NCI-H2196 (cell line): ENCODE measurements at regions not wholly inside any gene's neighbourhood (a gene's known extent, or its start where the extent isn't known, plus 50 kb on each side); places are given as distances from the start of the nearest gene placed in this dataset.
"Not testable (repeated sequence)": the region's sequence is repeated elsewhere in the genome, so short reads cannot be mapped to it uniquely, and the experiment has no call there.

ENCODE experiments used
- DNase-seq: peaks from one replicate; lab custom pipeline; 2025; ENCODE audit not compliant: unreplicated experiment; lab: John Stamatoyannopoulos, UW

GRCh38 chr1:198416296-198416695, 124.2 kb downstream of the ATP6V1G3 start:
- DNase-seq, result no peak

GRCh38 chr1:198411240-198411639, 129.2 kb downstream of the ATP6V1G3 start:
- no peak for DNase-seq

DNA sequence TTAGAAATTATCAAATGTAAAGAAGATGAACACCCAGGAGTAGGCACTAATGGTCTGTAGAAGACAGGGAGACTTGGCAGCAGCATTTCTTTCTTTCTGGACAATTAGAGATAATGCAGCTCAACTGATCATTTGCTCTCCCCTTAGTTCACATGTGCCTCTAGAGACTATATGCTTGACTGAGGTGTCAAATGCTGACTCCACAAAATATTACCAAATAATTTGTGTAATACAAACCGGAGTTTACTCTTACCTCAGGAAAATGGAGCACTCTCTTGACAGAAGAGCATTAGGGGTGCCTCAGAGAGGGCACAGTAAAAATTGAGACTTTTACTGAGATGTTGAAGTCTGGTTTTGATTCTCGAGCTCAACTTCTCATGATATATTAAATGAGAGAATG, 131.8 kb downstream of the ATP6V1G3 start:
- no peak for DNase-seq

- DNase-seq, result not testable (repeated sequence)
Observed at GRCh38 chr1:198404632-198405031, 135.8 kb downstream of the ATP6V1G3 start.

DNA sequence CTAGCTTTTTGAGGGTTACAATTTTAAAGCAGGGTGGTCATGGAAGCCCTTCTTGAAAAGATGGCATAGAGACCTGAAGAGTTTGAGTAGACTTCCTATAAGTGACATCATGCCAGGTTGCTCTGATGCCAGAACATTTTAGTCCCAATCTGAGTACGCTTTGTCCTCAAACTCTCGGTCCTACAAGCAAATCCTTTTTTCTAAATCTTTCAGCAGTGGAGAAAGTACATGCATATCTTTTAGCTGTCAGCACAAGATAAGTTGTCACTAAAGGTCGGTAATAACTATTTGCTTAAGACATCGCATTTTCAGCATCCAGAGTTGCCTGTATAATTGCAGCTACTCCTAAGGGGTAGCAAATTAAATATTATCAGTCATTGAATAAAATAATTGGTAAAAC, 140.4 kb downstream of the ATP6V1G3 start:
- DNase-seq, result no peak

- DNase-seq, result no peak
Observed at GRCh38 chr1:198399452-198399851, 141.0 kb downstream of the ATP6V1G3 start.

DNA sequence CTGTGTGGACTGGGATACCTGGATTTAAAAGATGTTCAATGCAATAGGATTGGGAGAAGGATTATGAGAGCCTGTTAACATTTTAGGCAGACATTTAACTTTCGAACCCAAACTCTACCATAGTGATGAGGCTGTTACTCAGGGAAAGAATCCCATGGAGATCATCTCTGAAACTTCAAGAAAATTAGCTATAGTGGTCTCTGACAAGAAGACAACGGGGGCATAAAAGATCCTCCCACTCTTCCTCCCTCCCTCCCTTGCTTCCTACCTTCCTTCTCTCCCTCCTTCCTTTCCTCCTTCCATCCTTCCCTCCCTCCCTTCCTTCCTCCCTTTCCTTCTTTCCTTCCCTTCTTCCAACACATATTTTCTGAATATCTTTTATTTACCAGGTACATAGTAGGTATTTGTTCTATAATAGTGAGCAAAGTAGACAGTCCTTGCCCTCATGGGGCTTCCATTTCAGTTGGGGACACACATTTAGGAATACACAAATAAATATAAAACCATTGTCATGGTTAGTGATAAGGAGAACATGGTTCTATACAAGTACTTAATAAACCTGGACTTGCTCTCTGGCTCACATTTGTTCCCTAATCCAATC, 143.2 kb downstream of the ATP6V1G3 start:
- no peak for DNase-seq

DNA sequence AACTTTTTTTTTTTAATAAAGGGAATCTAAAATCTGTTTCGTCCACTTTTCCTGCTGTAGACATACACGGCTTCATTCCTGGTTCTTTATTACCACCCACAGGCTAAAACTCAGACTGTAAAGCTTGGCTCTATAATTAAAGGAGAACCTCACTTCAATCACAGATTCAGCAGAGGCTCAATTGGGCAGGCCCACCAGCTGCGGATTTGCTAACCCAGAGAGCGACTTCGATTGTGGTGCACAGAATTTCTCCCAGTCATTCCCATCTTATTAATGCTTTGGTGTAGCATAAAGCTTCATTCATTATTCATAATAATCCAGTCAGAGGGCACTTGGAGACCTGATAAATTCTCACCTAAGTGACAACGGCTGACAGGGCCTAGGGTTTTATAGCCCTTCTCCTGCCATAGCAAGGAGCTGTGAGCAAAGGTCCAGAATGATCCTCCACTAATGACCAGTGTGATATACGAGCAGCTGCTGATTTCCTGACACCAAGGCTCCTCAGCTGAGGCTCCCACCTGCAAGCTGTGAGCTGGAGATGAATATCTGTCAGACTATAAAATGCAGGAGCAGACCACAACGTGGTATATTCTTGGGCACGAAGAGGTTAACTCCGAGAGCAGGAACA, 149.0 kb downstream of the ATP6V1G3 start:
- DNase-seq, result no peak

- DNase-seq, result no peak
Observed at GRCh38 chr1:198387587-198387986, 152.9 kb downstream of the ATP6V1G3 start.

DNA sequence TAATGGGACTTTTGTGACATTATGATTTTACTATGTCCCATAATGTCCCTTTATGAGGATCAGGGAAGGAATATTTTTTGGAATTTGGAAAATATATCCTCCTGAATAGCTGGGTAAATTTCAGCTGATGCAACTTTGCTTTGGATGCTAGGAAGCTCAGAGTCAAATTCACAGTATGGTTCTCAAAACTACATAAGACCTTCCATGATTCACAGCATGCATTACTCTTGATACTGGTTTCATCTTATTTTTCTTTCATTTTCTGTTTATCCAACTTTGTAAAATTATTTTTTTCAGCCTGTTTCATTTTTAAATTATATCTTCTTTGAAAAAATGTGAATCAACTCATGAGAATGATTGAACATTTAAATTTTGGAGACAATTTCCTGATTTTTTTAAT, 160.2 kb downstream of the ATP6V1G3 start:
- no peak for DNase-seq

DNA sequence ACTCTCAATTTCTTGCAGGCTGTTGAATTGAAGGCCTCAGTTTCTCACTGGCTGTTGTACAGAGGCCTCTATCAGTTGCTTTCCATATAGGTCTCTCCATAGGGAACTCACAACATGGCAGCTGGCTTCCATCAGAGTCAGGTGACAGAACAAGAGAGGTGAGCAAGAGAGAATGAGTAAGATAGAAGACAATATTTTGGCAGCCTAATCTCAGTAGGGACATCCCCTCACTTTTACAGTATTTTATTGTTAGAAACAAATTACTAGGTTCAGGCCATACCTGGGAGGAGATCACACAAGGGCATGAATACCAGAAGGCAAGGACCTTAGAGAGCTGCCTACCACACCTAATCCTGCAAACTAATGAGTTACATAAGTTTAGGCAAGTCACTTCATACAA, 162.8 kb downstream of the ATP6V1G3 start:
- no peak for DNase-seq

DNA sequence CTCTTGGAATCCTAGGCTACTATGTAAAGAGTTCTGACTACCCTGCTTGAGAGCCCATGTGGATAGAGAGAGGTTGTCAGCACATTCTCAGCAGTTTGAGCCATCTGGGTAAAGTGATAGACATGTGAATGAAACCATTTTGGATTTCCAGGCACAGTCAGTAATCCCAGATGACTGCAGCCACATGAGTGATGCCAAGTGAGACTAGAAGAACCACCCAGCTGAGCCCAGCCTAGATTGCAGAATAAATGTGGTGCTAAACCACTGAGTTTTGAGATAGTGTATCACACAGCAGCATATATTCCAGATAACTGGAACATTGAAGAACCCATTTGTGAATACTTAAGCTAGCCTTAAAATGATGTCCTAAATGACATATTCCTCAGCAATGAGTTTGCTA, 166.2 kb downstream of the ATP6V1G3 start:
- no peak for DNase-seq

GRCh38 chr1:198373376-198373775, 167.1 kb downstream of the ATP6V1G3 start:
- no peak for DNase-seq
